Activated CD4-positive, alpha-beta memory T cell treated with anti-CD3 and anti-CD28 coated beads, Interleukin-2, amount 10 ng/mL, durations not matched to agents 7 days and 5 days (primary cell): ENCODE measurements at regions not wholly inside any gene's neighbourhood (a gene's known extent, or its start where the extent isn't known, plus 50 kb on each side); places are given as distances from the start of the nearest gene placed in this dataset.
"Not testable (repeated sequence)": the region's sequence is repeated elsewhere in the genome, so short reads cannot be mapped to it uniquely, and the experiment has no call there.

Experiments
- CTCF ChIA-PET: fragments of 350-600 bp; sonication (Branson Sonifier 250); formaldehyde crosslinking; loops from one replicate; lab custom pipeline; 2021; ENCODE audit warnings: antibody characterized with exemption, inconsistent platforms; lab: Charles Lee
- POLR2A ChIA-PET: fragments of 350-600 bp; sonication (Branson Sonifier 250); formaldehyde crosslinking; loops from one replicate; lab custom pipeline; 2021; ENCODE audit warnings: antibody characterized with exemption; lab: Charles Lee
- DNase-seq: peaks from one replicate; pipeline ENCODE4 v3.0.0-alpha.2; 2020
- H3K27ac Mint-ChIP-seq: one replicate; pipeline ENCODE4 v1.8.0; 2021; ENCODE audit warnings: mild to moderate bottlenecking, mixed read lengths
- H3K27me3 Mint-ChIP-seq: one replicate; pipeline ENCODE4 v1.8.0; 2021; ENCODE audit warnings: mixed read lengths
- H3K36me3 Mint-ChIP-seq: one replicate; pipeline ENCODE4 v1.8.0; 2021; ENCODE audit warnings: low read depth, mixed read lengths
- H3K4me1 Mint-ChIP-seq: one replicate; pipeline ENCODE4 v1.8.0; 2021; ENCODE audit warnings: mixed read lengths
- H3K4me3 Mint-ChIP-seq: one replicate; pipeline ENCODE4 v1.8.0; 2021; ENCODE audit warnings: mild to moderate bottlenecking, mixed read lengths
- H3K9me3 Mint-ChIP-seq: one replicate; pipeline ENCODE4 v1.8.0; 2021; ENCODE audit warnings: mixed read lengths

- Mint-ChIP-seq H3K27ac (no peak overlapping the region), H3K27me3 (peaks cover 4% of the 10 kb centered on the region), H3K9me3 (no peaks in the 10 kb centered on the region), H3K4me1 (no peaks in the 10 kb centered on the region), H3K36me3 (no peaks in the 10 kb centered on the region), H3K4me3 (no peak overlapping the region)
- CTCF ChIA-PET: no interaction called here
- no peak for DNase-seq
- POLR2A ChIA-PET: no interaction called here
Observed at GRCh38 chr12:71385155-71385554, 54.4 kb upstream of the LGR5 start.

GRCh38 chr12:71376711-71377355 is 62.8 kb upstream of the LGR5 start:
- H3K27me3 Mint-ChIP-seq, H3K27ac Mint-ChIP-seq, H3K4me1 Mint-ChIP-seq, H3K36me3 Mint-ChIP-seq, H3K4me3 Mint-ChIP-seq, DNase-seq, POLR2A ChIA-PET, H3K9me3 Mint-ChIP-seq, CTCF ChIA-PET: not testable (repeated sequence)

GRCh38 chr12:71371122-71371521 is 68.5 kb upstream of the LGR5 start:
- no peaks in the 10 kb centered on the region for H3K27me3 Mint-ChIP-seq
- CTCF ChIA-PET: no interaction called here
- H3K4me1 Mint-ChIP-seq: no peaks in the 10 kb centered on the region
- DNase-seq: no peak
- no peaks in the 10 kb centered on the region for H3K9me3 Mint-ChIP-seq
- H3K4me3 Mint-ChIP-seq: no peak overlapping the region
- H3K27ac Mint-ChIP-seq: no peak overlapping the region
- POLR2A ChIA-PET: no interaction called here
- H3K36me3 Mint-ChIP-seq: no peaks in the 10 kb centered on the region

- H3K36me3 Mint-ChIP-seq: no peaks in the 10 kb centered on the region
- CTCF ChIA-PET: no interaction called here
- H3K27ac Mint-ChIP-seq: no peak overlapping the region
- no peak overlapping the region for H3K4me3 Mint-ChIP-seq
- DNase-seq: no peak
- H3K9me3 Mint-ChIP-seq: peaks cover 3% of the 10 kb centered on the region
- no peaks in the 10 kb centered on the region for H3K4me1 Mint-ChIP-seq
- POLR2A ChIA-PET: no interaction called here
- H3K27me3 Mint-ChIP-seq: no peaks in the 10 kb centered on the region
Observed at GRCh38 chr12:71360013-71360412, 79.6 kb upstream of the LGR5 start.

GRCh38 chr12:71356569-71356968 is 83.0 kb upstream of the LGR5 start:
- Mint-ChIP-seq H3K4me1 (no peaks in the 10 kb centered on the region), H3K36me3 (no peaks in the 10 kb centered on the region), H3K4me3 (no peak overlapping the region), H3K27me3 (no peaks in the 10 kb centered on the region), H3K27ac (no peak overlapping the region), H3K9me3 (peaks cover 3% of the 10 kb centered on the region)
- DNase-seq: no peak
- ChIA-PET CTCF (no interaction called here), POLR2A (no interaction called here)

GRCh38 chr12:71354871-71355270 is 84.7 kb upstream of the LGR5 start:
- Mint-ChIP-seq H3K4me1 (no peaks in the 10 kb centered on the region), H3K36me3 (no peaks in the 10 kb centered on the region), H3K27me3 (no peaks in the 10 kb centered on the region), H3K9me3 (peaks cover under 1% of the 10 kb centered on the region), H3K4me3 (no peak overlapping the region), H3K27ac (no peak overlapping the region)
- ChIA-PET POLR2A (no interaction called here), CTCF (no interaction called here)
- DNase-seq: no peak

GRCh38 chr12:71353607-71354006 is 86.0 kb upstream of the LGR5 start:
- Mint-ChIP-seq H3K9me3 (no peaks in the 10 kb centered on the region), H3K27ac (no peak overlapping the region), H3K4me1 (no peaks in the 10 kb centered on the region), H3K4me3 (no peak overlapping the region), H3K27me3 (no peaks in the 10 kb centered on the region), H3K36me3 (no peaks in the 10 kb centered on the region)
- DNase-seq: no peak
- ChIA-PET POLR2A (no interaction called here), CTCF (no interaction called here)

GRCh38 chr12:71349950-71350349 is 89.6 kb upstream of the LGR5 start:
- DNase-seq: no peak
- no peak overlapping the region for H3K27ac Mint-ChIP-seq
- no peaks in the 10 kb centered on the region for H3K4me1 Mint-ChIP-seq
- H3K9me3 Mint-ChIP-seq: no peaks in the 10 kb centered on the region
- ChIA-PET POLR2A (no interaction called here), CTCF (no interaction called here)
- H3K4me3 Mint-ChIP-seq: no peak overlapping the region
- no peaks in the 10 kb centered on the region for H3K27me3 Mint-ChIP-seq
- H3K36me3 Mint-ChIP-seq: no peaks in the 10 kb centered on the region

GRCh38 chr12:71338933-71339332 is 100.7 kb upstream of the LGR5 start:
- H3K36me3 Mint-ChIP-seq: no peaks in the 10 kb centered on the region
- no peaks in the 10 kb centered on the region for H3K9me3 Mint-ChIP-seq
- H3K27me3 Mint-ChIP-seq: no peaks in the 10 kb centered on the region
- CTCF ChIA-PET: no interaction called here
- H3K4me1 Mint-ChIP-seq: no peaks in the 10 kb centered on the region
- H3K4me3 Mint-ChIP-seq: no peak overlapping the region
- POLR2A ChIA-PET: no interaction called here
- DNase-seq: no peak
- H3K27ac Mint-ChIP-seq: no peak overlapping the region

GRCh38 chr12:71335963-71336257 is 103.7 kb upstream of the LGR5 start:
- POLR2A ChIA-PET: no interaction called here

GRCh38 chr12:71335151-71335962 is 104.2 kb upstream of the LGR5 start:
- ChIA-PET CTCF (no interaction called here), POLR2A (no interaction called here)
- no peak overlapping the region for H3K27ac Mint-ChIP-seq
- no peak overlapping the region for H3K4me3 Mint-ChIP-seq
- DNase-seq: no peak
- H3K9me3 Mint-ChIP-seq: no peaks in the 10 kb centered on the region
- no peaks in the 10 kb centered on the region for H3K4me1 Mint-ChIP-seq
- no peaks in the 10 kb centered on the region for H3K27me3 Mint-ChIP-seq
- no peaks in the 10 kb centered on the region for H3K36me3 Mint-ChIP-seq

More at GRCh38 chr12:71335963-71336257, 103.7 kb upstream of the LGR5 start:
- no peaks in the 10 kb centered on the region for H3K4me1 Mint-ChIP-seq
- H3K27ac Mint-ChIP-seq: no peak overlapping the region
- no peaks in the 10 kb centered on the region for H3K36me3 Mint-ChIP-seq
- no peaks in the 10 kb centered on the region for H3K27me3 Mint-ChIP-seq
- H3K4me3 Mint-ChIP-seq: no peak overlapping the region
- no peak for DNase-seq
- no peaks in the 10 kb centered on the region for H3K9me3 Mint-ChIP-seq
- CTCF ChIA-PET: no interaction called here

GRCh38 chr12:71333418-71333817 is 106.2 kb upstream of the LGR5 start:
- Mint-ChIP-seq H3K27me3 (no peaks in the 10 kb centered on the region), H3K27ac (no peak overlapping the region), H3K4me3 (no peak overlapping the region), H3K9me3 (no peaks in the 10 kb centered on the region), H3K36me3 (no peaks in the 10 kb centered on the region), H3K4me1 (no peaks in the 10 kb centered on the region)
- ChIA-PET CTCF (no interaction called here), POLR2A (no interaction called here)
- no peak for DNase-seq

- ChIA-PET POLR2A (no interaction called here), CTCF (no interaction called here)
- H3K9me3 Mint-ChIP-seq: no peaks in the 10 kb centered on the region
- H3K27me3 Mint-ChIP-seq: no peaks in the 10 kb centered on the region
- no peak overlapping the region for H3K4me3 Mint-ChIP-seq
- DNase-seq: no peak
- H3K4me1 Mint-ChIP-seq: no peaks in the 10 kb centered on the region
- no peaks in the 10 kb centered on the region for H3K36me3 Mint-ChIP-seq
- H3K27ac Mint-ChIP-seq: no peak overlapping the region
Observed at GRCh38 chr12:71329956-71330355, 109.6 kb upstream of the LGR5 start.

GRCh38 chr12:71321531-71321930 is 118.1 kb upstream of the LGR5 start:
- peaks cover 11% of the 10 kb centered on the region for H3K9me3 Mint-ChIP-seq
- H3K4me1 Mint-ChIP-seq: no peaks in the 10 kb centered on the region
- POLR2A ChIA-PET: no interaction called here
- no peak overlapping the region for H3K4me3 Mint-ChIP-seq
- CTCF ChIA-PET: no interaction called here
- no peaks in the 10 kb centered on the region for H3K36me3 Mint-ChIP-seq
- H3K27ac Mint-ChIP-seq: no peak overlapping the region
- DNase-seq: no peak
- no peaks in the 10 kb centered on the region for H3K27me3 Mint-ChIP-seq
